Muscle layer of duodenum (tissue), 2 donors: ENCODE measurements at regions not wholly inside any gene's neighbourhood (a gene's known extent, or its start where the extent isn't known, plus 50 kb on each side); places are given as distances from the start of the nearest gene placed in this dataset.

Experiments used
- H3K27ac ChIP-seq: one replicate; pipeline ENCODE4 v1.7.0; 2013; ENCODE audit warnings: mild to moderate bottlenecking, low read length
- H3K27me3 ChIP-seq: one replicate; pipeline ENCODE4 v1.7.0; 2013; ENCODE audit warnings: low read depth, mild to moderate bottlenecking, control low read depth, low read length
- H3K36me3 ChIP-seq, 2 donors: one replicate each; pipeline ENCODE4 v1.7.0; 2013; ENCODE audit warnings: low read length in 2 of 2, control low read depth in 1 of 2, mild to moderate bottlenecking in 1 of 2; ENCODE audit not compliant: insufficient read depth in 2 of 2, control insufficient read depth in 1 of 2
- H3K4me1 ChIP-seq, 2 donors: one replicate each; pipeline ENCODE4 v1.7.0; 2013; ENCODE audit warnings: low read length in 2 of 2, mild to moderate bottlenecking in 2 of 2, control low read depth in 1 of 2, moderate library complexity in 1 of 2; ENCODE audit not compliant: insufficient read depth in 2 of 2, control insufficient read depth in 1 of 2
- H3K4me3 ChIP-seq, 2 donors: one replicate each; pipeline ENCODE4 v1.7.0; 2013; ENCODE audit warnings: low read length in 2 of 2, low read depth in 1 of 2, mild to moderate bottlenecking in 1 of 2
- H3K9me3 ChIP-seq, 2 donors: one replicate each; pipeline ENCODE4 v1.7.0; 2013; ENCODE audit warnings: low read length in 2 of 2, control low read depth in 1 of 2, mild to moderate bottlenecking in 1 of 2; ENCODE audit not compliant: control insufficient read depth in 1 of 2
- donor health status: healthy.

DNA sequence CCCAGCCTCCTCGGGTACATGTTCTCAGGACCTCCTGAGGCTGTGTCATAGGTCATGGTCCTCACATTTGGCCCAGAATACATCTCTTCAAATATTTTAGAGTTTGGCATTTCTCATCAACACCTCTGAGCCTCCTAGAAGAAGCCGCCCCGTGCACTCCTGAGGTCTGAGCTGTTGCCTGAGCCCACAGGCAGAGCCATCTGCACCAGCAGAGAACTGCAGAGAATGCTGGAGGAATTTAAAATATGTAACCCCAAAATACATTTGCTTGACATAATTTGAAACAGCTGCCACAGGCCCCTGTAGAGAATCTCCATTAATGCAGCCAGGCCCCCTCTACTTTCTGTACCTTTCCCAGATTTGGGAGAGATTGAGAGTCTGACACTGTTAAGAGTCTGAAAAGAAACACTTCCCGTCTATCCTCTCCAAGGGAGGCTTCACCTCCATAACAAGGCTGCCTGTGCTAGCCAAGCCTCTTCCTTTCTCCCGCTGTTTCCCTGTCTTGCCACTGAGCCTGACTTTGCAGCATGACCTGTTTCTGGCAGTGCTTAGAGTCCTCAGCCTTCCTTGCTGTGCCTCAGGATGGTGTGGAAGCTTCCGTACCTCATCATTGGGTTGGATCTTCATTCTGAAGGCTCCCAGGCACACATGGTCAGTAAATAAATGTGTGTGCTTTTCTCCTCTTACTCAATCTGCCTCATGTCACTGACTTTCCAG is 95.4 kb upstream of the SFSWAP start:
- peaks cover 9% of the 10 kb centered on the region for H3K27me3 ChIP-seq
- no peaks in the 10 kb centered on the region for H3K4me1 ChIP-seq
- H3K27ac ChIP-seq: no peak overlapping the region
- H3K9me3 ChIP-seq: no peaks in the 10 kb centered on the region
- H3K36me3 ChIP-seq: no peaks in the 10 kb centered on the region
- no peak overlapping the region for H3K4me3 ChIP-seq

DNA sequence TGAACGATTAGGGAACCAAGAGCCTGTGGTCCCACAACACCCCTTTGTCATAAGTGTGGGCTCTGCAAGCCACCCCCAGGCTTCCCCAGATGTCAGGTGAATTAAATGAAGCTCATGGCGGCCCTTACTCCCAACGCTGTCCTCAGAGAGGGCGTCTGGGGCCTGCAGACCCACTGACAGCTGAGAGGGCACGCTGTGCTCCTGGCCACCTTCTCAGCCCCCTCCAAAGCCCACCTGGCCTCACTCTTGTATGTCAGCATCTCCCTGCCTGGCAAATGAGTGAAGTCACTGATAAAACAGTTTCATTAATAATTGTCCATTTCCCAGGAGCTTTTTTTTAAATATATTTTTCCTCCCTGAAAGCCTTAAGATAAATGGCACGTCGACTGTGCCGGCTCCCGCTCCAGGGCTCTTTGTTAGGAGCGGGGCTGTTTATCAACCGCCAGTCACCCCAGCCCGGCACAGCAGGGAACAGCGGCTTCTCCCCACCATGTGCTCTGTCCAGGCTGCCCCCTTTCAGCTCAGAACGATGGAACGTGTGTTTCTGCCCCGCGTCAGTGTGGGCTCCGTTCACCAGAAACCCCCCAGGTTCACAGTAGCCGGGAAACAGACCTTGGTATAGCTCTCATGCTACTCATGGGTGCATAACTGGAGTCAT is 94.7 kb upstream of the SFSWAP start:
- Histone ChIP-seq H3K4me3 (no peak overlapping the region), H3K4me1 (no peaks in the 10 kb centered on the region), H3K27me3 (peaks cover 9% of the 10 kb centered on the region), H3K27ac (no peak overlapping the region), H3K36me3 (no peaks in the 10 kb centered on the region), H3K9me3 (no peaks in the 10 kb centered on the region)

DNA sequence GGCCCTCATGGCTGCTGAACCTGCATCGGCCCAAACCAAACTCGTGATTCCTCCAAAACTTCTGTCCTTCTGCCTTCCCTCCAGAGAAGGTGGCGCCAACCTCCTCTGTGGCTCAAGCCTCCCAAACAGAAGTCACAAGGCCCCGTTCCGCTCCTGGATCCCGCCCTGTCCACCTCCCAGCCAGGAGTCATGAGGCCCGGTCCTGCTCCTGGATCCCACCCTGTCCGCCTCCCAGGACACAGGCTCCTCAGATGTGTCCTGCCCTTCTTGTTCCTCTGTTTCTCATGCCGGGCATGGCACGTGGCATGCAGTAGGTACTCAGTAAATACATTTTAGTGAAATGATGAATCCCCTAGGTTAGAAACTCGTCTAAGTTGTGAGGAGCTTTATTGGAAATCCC is 94.2 kb upstream of the SFSWAP start:
- H3K27me3 ChIP-seq: peaks cover 9% of the 10 kb centered on the region

DNA sequence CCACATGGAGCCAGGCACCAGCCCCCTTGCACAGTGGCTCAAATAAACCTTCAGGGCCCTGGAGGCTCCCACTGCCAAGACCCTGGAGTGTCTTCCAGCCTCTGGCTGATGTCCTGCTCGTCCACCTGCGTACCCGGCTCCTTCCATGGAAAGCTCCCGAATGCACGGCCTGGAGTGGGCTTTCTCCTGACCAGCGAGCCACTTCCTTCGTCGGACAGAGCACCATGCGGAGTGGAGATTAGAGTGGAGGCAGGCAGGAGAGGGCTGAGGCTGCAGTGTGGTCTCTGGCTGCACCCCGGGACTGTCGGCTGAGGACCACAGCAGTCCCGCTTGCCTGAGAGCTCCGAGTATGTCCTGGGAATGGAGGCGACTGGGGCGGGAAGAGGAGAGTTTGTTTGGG is 93.7 kb upstream of the SFSWAP start:
- no peaks in the 10 kb centered on the region for H3K9me3 ChIP-seq
- H3K27me3 ChIP-seq: peaks cover 9% of the 10 kb centered on the region
- H3K36me3 ChIP-seq: no peaks in the 10 kb centered on the region
- no peak overlapping the region for H3K4me3 ChIP-seq
- no peak overlapping the region for H3K27ac ChIP-seq
- no peaks in the 10 kb centered on the region for H3K4me1 ChIP-seq

More for the DNA sequence above, 94.2 kb upstream of the SFSWAP start:
- no peaks in the 10 kb centered on the region for H3K36me3 ChIP-seq
- no peaks in the 10 kb centered on the region for H3K4me1 ChIP-seq
- no peak overlapping the region for H3K27ac ChIP-seq
- H3K9me3 ChIP-seq: no peaks in the 10 kb centered on the region
- H3K4me3 ChIP-seq: no peak overlapping the region

DNA sequence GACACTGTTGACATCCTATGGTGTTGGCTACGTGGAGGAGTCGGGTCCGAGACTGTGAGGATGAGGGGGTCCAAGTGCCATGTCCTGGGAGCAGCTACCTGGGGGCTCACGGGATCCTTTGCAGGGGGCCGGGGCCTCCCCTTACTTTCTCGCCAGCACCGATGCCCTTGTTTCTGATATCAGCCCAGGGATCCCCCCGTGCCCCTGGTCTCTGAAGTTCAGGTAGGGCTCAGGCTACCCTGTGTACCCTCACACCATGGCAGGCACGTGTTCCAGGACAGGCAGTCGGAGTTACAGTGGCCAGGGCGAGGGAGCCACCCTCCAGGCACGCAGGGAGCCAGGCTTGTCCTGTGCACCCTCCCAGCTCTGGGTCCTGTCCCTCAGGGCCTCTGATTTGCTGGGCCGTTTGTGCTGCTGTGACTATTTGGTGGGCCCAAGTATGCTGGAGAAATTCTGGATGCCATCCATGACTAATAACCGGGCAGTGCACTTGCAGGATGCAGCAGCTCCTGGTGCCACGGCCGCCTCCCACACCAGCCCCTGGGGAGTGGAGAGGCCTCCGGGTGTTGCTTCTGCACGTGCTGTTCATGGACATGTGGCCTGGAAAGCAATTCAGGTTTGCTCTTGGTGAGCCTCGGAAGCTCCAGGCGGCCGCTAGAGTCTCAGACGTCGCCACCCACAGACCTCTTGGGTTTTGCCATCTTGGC is 93.1 kb upstream of the SFSWAP start:
- H3K27ac ChIP-seq: no peak overlapping the region
- no peaks in the 10 kb centered on the region for H3K36me3 ChIP-seq
- no peaks in the 10 kb centered on the region for H3K9me3 ChIP-seq
- no peak overlapping the region for H3K4me3 ChIP-seq
- H3K4me1 ChIP-seq: no peaks in the 10 kb centered on the region
- peaks cover 9% of the 10 kb centered on the region for H3K27me3 ChIP-seq

DNA sequence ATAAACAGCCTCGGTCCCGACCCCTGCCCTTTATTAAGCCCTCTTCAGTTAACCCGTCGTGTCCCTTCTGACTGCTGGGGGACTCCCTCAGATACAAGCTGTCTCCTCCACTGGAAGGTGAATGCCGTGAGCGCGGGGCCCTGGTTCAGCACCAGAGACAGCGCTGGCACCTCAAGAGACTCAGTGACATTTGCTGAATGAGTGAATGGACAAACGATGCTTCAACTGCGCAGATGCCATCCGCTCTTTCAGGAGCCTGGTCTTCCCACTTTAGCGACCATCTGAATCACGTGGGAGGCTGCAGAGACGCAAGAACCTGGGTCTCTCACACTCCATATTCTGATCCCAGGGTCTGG is 92.6 kb upstream of the SFSWAP start:
- H3K4me3 ChIP-seq: no peak overlapping the region
- H3K27me3 ChIP-seq: peaks cover 9% of the 10 kb centered on the region
- no peak overlapping the region for H3K27ac ChIP-seq
- no peaks in the 10 kb centered on the region for H3K9me3 ChIP-seq
- H3K36me3 ChIP-seq: no peaks in the 10 kb centered on the region
- no peaks in the 10 kb centered on the region for H3K4me1 ChIP-seq

DNA sequence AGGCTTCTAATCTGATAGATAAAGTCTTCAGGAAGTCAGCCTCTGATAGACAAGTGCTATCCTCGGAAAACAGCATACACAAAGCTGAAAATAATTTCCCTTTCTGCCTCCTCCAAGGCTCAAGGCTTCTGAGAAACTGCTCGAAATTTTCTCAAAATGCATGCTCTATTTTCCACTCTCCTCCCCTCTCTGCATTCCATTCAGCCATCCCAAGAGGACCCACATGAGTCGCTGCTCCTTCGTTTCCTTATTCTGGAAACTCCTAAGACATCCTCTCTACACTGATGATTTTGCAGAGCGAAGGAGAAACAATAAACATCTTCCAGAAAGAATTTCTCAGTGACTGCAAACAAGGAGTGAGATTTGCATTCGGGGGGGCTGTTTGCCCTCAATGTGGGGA is 92.2 kb upstream of the SFSWAP start:
- Histone ChIP-seq H3K9me3 (no peaks in the 10 kb centered on the region), H3K4me3 (no peak overlapping the region), H3K27ac (no peak overlapping the region), H3K4me1 (no peaks in the 10 kb centered on the region), H3K36me3 (no peaks in the 10 kb centered on the region), H3K27me3 (peaks cover 9% of the 10 kb centered on the region)

DNA sequence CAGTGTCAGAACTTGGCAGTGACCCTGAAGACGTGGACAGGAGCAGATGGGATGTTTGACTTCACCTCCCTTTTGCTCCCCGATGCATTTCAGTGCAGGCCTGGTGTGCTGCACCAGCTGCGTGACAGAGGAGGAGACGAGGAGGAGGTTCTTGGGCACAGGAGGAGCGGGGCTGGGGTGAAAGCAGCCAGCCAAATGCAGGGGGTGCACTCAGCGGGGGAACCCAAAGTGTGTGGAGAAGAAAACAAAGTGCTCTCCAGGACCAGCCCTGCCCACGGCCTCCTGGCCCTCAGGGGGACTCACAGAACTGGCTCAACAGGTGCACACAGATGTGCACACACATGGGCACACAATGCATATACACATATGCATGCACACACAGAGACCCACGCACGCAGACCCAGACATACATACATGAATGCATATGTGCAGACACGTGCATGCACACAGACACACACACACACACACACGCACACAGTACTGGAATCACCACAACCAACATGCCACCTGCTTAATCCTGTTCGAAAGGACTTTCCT is 91.7 kb upstream of the SFSWAP start:
- Histone ChIP-seq H3K27ac (no peak overlapping the region), H3K9me3 (no peaks in the 10 kb centered on the region), H3K4me3 (no peak overlapping the region), H3K4me1 (peaks cover 0 to 3% of the 10 kb centered on the region in 2 donors), H3K36me3 (no peaks in the 10 kb centered on the region), H3K27me3 (peaks cover 9% of the 10 kb centered on the region)

DNA sequence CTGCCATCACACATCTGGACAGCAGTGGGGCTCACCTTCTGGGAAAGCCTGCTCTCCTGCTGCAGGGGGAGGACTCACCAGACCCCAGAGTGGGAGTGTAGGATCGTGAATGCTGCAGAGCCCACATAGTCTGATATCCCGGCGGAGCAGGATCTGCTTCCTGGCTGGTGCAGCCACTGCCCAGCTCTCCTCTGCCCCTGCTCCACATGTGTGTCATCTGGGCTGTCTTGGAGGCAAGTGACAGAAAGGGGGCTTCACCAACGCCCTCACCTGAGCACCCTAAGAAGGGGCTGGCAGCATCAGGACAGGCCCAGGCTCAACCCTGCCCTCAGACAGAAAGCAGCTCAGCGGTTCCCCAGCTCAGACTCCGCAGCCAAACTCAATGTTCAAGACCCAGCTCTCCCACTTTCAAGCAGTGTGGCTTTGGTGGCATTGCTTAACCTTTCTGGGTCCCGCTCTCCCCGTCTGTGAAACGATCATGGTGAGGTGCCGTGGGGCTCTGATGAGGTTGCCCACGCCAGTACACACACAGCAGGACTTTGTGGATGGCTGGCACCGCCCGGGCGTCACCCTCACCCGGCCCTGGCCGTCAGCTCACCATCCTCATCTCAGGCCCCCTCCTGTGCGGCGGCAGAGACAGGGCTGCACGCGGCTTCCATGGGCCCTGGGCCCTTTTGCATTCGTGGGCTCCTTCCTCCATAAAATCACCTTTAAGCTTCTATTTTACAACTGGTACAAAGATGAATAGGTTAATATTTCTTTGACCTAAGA is 91.0 kb upstream of the SFSWAP start:
- no peak overlapping the region for H3K27ac ChIP-seq
- H3K9me3 ChIP-seq: no peaks in the 10 kb centered on the region
- H3K4me1 ChIP-seq: peaks cover 0 to 9% of the 10 kb centered on the region in 2 donors
- H3K36me3 ChIP-seq: no peaks in the 10 kb centered on the region
- H3K27me3 ChIP-seq: peaks cover 9% of the 10 kb centered on the region
- H3K4me3 ChIP-seq: no peak overlapping the region

DNA sequence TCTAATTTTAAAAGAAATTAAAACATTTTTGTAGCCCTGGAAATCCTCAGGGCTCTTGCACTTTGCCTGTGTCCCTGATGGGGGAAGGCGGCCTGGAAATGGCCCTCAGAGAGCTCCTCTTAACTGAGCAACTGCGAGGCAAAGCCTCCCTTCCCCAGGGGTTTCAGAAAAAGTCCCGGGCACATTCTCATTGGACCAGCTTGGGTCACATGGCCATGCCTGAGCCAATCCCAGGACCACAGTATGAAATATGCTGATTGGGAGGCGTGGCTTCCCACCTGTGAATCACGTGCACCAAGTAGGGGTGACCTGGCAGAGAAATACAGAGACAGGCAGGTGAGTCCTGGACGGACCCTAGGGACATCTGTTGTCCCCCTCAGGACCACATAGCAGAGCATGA is 90.4 kb upstream of the SFSWAP start:
- Histone ChIP-seq H3K4me1 (peaks cover 0 to 13% of the 10 kb centered on the region in 2 donors), H3K27me3 (peaks cover 9% of the 10 kb centered on the region), H3K9me3 (no peaks in the 10 kb centered on the region), H3K27ac (no peak overlapping the region), H3K4me3 (no peak overlapping the region), H3K36me3 (no peaks in the 10 kb centered on the region)
